ACHN (cell line): ENCODE measurements at regions not wholly inside any gene's neighbourhood (a gene's known extent, or its start where the extent isn't known, plus 50 kb on each side); places are given as distances from the start of the nearest gene placed in this dataset.
A peak's percentile ranks its signal among the peaks of the same experiment; 100 is the strongest.

Experiments used
- DNase-seq: peaks from one replicate; pipeline ENCODE4 v3.0.0-alpha.2; 2015
- in situ Hi-C: cut with HindIII; loops from 2 replicates; pipeline ENCODE4 v1.10.0; 2017; ENCODE audit warnings: low sequenced_read_pairs, low pct_ligation_motif_present, low pct_unique_long_range_greater_than_20kb

DNA sequence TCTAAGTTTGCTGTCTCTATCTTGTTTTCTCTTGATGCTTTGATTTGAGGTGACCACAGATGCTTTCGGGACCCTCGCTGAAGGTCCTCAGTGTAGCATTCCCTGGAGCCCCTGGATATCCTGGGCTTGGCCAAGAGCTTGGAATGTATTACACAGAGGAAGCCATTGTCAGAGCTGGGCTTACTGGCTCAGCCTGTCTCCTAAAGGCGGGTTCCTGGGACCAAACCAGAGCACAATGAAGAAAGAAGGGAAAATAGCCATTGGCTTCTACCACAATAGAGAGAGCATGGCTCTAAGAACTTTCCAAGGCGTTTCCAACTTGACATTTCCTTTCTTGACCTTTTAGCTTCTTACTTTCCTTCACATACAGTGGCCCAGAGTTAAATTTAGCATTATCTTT lies 229.3 kb downstream of the HS3ST3A1 start:
- in situ Hi-C loops, result no loop called here
- DNase-seq, result no peak

DNA sequence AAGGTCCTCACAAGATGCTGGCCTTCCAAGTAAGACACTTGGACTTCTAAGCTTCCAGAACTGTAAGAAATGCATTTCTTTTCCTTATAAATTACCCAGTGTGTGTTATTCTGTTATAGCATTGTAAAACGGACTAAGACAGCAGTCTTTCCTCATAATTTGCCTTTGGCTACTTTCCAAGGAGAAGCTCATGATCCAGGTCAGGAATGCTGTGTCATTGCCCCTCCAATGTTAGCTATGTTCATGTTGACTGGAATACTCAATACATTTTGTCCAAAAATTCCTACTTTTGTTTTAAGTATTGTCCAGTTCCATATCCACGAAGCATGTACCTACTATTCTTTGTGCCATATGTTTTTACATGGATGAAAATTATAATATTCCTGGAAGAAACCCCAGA lies 234.6 kb downstream of the HS3ST3A1 start:
- in situ Hi-C loops, result no loop called here
- no peak for DNase-seq

GRCh38 chr17:13365331-13365730 lies 236.4 kb downstream of the HS3ST3A1 start:
- in situ Hi-C loops, result no loop called here
- no peak for DNase-seq

GRCh38 chr17:13363771-13364170 lies 238.0 kb downstream of the HS3ST3A1 start:
- in situ Hi-C loops, result no loop called here
- no peak for DNase-seq

- peak; percentile 78 for DNase-seq
- in situ Hi-C loops, result no loop called here
Measured at GRCh38 chr17:13362341-13363122, 239.2 kb downstream of the HS3ST3A1 start.

DNA sequence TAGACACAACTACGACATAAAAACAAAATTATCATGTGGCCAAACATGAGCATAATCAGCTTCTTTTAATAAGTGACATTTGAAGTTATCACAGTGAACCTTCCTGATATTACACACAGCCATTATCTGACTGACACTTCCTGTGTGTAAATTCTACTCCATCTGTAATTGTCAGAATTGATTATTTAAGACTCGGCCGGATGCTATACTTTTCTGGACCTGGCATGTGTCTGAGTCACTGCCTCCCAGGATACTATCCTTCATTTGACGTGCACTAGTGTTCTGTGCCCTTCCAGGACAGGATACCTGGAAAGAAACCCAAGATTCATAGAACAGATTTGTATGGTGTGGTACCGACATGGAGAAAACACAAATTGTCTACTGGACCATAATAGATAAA lies 242.0 kb downstream of the HS3ST3A1 start:
- DNase-seq, result no peak
- in situ Hi-C loops, result no loop called here

GRCh38 chr17:13355054-13355453 lies 246.7 kb downstream of the HS3ST3A1 start:
- in situ Hi-C loops, result no loop called here
- DNase-seq, result no peak

- DNase-seq, result no peak
- in situ Hi-C loops, result no loop called here
Measured at GRCh38 chr17:13353590-13353989, 248.1 kb downstream of the HS3ST3A1 start.

DNA sequence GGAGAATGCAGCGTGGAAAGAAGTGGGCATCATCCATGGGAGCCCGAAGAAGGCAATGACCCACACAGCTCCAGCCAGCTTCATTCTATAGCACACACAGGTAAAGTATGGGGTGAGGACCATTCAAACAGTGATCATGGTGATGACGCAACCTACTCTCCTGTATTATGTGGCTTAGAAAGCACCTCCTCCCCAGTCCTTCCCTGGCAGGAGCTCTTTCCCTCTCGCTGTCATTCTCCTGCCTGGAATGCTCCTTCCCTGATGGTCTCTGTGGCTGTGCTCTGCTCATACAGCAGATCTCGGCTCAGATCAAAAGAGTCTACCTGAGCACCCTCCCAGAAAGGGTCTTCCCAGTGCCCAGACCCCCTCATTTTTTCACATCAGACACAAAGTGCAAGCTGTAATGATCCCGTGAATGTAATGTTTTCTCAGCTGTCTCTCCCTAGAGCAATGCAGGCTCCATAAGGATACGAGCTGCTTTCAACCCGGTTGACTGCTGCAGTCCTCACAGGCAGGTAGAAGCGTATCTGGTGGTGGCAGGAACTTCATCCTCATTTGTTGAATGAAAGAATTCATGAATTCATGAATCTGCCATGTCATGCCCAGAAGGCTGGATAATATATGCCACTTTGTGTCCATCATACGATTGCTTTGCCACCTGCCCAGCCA lies 248.8 kb downstream of the HS3ST3A1 start:
- in situ Hi-C loops, result no loop called here
- DNase-seq, result no peak

DNA sequence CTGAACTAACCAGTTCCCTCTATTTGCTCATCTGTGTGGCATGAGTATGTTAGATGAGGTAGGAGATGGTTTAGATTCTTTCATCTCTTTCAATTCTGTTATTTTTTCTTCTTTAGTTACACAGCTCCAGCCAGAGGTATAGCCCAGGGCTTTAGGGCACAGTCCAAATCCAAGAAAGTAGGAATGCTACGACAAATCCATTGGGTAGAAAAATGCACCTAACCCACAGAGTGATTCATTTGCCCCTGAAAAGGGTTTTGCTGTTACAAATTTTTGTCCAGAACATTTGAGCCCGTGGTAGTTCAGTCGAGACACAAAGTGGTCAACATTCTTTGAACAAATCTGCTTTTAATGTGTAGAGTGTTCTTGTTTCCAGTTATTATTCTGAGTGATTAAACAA lies 250.7 kb downstream of the HS3ST3A1 start:
- no peak for DNase-seq
- in situ Hi-C loops, result no loop called here

DNA sequence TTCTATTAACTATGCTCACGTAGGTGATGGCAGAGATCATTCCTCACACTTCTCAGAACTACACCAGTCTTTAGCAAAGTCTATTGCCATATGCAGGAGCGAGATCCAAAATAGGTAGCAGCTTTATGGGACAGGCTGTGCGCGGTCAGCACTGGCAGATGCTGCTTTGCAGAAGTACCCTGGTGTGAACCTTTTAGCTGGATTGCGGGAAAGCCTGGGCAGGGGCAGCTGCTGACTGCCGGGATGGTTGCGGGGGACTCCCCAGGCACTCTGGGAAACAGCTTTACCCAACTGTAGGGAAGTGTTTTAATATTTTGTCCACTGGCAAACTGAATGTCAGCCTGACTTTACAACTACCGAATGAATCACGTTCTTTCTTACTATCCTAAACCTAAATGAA lies 251.3 kb downstream of the HS3ST3A1 start:
- in situ Hi-C loops, result no loop called here
- DNase-seq, result no peak

- peak; percentile 99 for DNase-seq
- in situ Hi-C loops, result no loop called here
Measured at GRCh38 chr17:13346996-13347762, 254.6 kb downstream of the HS3ST3A1 start.

GRCh38 chr17:13346592-13346991 lies 255.1 kb downstream of the HS3ST3A1 start:
- no peak for DNase-seq
- in situ Hi-C loops, result no loop called here

- in situ Hi-C loops, result no loop called here
- peak; percentile 95 for DNase-seq
Measured at GRCh38 chr17:13346081-13346533, 255.6 kb downstream of the HS3ST3A1 start.

- no peak for DNase-seq
- in situ Hi-C loops, result no loop called here
Measured at GRCh38 chr17:13338421-13338820, 263.3 kb downstream of the HS3ST3A1 start.

DNA sequence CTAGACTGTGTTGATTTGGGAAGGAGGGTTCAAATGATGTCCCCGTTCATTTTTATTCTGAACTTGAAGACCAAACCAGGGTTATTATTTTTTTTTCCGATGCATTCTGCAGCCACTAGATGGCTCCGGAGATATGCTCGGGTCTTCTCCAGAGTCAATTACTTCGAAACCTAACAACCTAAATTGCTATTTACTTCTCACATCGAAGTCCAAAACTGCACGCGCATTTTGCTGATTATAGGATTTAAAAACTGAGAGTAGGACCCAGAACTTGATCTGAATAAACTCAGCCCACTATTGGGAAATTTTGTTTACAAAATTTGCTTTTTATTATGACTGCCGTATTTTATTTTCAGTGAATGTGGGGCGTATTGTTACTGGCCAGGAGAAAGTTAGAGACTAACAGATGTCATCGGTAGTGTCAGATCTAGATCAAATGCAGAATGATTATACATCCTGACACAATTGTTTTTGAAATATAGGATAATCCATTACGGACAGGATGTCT lies 263.8 kb downstream of the HS3ST3A1 start:
- in situ Hi-C loops, result no loop called here
- DNase-seq, result peak; percentile 83

DNA sequence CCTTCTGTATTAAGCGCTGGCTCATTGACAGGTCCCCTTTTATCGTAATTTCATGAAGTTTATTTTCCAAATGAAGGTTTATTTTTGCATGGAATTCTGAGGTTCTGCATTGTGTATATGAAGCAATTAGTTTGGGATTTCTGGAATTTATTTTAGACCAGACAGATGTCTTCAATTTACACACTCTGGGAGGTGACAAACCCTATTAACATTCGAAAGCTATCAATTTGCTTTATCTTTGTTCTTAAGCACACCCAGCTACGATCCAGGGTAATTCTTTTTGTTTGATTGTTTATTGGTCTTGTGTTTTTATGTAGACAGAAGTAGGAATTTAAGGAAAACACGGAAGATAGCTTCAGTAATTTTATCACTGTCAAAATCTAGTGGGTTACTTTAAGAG lies 264.6 kb downstream of the HS3ST3A1 start:
- in situ Hi-C loops, result no loop called here
- DNase-seq, result no peak

GRCh38 chr17:13334374-13334773 lies 267.4 kb downstream of the HS3ST3A1 start:
- no peak for DNase-seq
- in situ Hi-C loops, result no loop called here

GRCh38 chr17:13333661-13334060 lies 268.1 kb downstream of the HS3ST3A1 start:
- in situ Hi-C loops, result no loop called here
- no peak for DNase-seq
